HCT116 (cell line): ENCODE measurements at regions not wholly inside any gene's neighbourhood (a gene's known extent, or its start where the extent isn't known, plus 50 kb on each side); places are given as distances from the start of the nearest gene placed in this dataset.
"Not testable (repeated sequence)": the region's sequence is repeated elsewhere in the genome, so short reads cannot be mapped to it uniquely, and the experiment has no call there.

Source experiments
- ATAC-seq: fragments of 200-7000 bp; cut with Tn5 transposase; 2 replicates; pipeline ENCODE4 v1.9.1; 2020; ENCODE audit warnings: mild to moderate bottlenecking, moderate library complexity
- BruUV-seq: library from RNA; stranded (reverse); fragments of 400-500 nt; replicated peaks from 2 replicates; lab custom pipeline; 2021; lab: Mats Ljungman, UMichigan
- CTCF ChIA-PET: fragments of 300-600 bp; sonication (Branson Sonifier 250); formaldehyde crosslinking; loops from one replicate; lab custom pipeline; 2021; ENCODE audit warnings: antibody characterized with exemption; lab: Charles Lee
- POLR2A ChIA-PET: fragments of 300-600, 350-600 bp; sonication (Branson Sonifier 250); formaldehyde crosslinking; loops from one replicate; lab custom pipeline; 2021; ENCODE audit warnings: antibody characterized with exemption; lab: Charles Lee
- RAD21 ChIA-PET, 2 experiments: fragments of 300-600 bp; sonication (Branson Sonifier 250); formaldehyde crosslinking; loops; one replicate each; lab custom pipeline; 2023; ENCODE audit warnings: low total read pairs in 2 of 2; ENCODE audit not compliant: uncharacterized antibody in 2 of 2, unreplicated experiment in 2 of 2, low non-redundant PET in 1 of 2; lab: Charles Lee
- DNase-seq: peaks from one replicate; pipeline ENCODE4 v3.0.0-alpha.2; 2010; ENCODE audit warnings: low read depth, low spot score
- H2AFZ ChIP-seq: fragments of 200-600 bp; shearing (Covaris generic), sonication (generic); 2 replicates; pipeline ENCODE4 v1.6.1; 2017; ENCODE audit warnings: low read depth, mixed run types, mixed read lengths, antibody characterized with exemption, low read length; ENCODE audit not compliant: poor library complexity, severe bottlenecking
- H3K27ac ChIP-seq: 2 replicates; pipeline ENCODE4 v1.5.1; 2012; ENCODE audit warnings: low read depth, low read length
- H3K27me3 ChIP-seq: fragments of 200-600 bp; sonication (generic); 2 replicates; pipeline ENCODE4 v1.6.1; 2016; ENCODE audit warnings: mixed run types, low read length, mixed read lengths; ENCODE audit not compliant: insufficient read depth
- H3K36me3 ChIP-seq, 2 experiments: fragments of 200-500 bp in 1 of 2; fragments of 200-600 bp in 1 of 2; sonication (Bioruptor generic) in 1 of 2; sonication (generic) in 1 of 2; 2 replicates each; pipeline versions ENCODE4 v1.5.1 to v1.6.1; 2014 to 2016; ENCODE audit warnings: low read length in 2 of 2, inconsistent platforms in 1 of 2, mixed read lengths in 1 of 2, mixed run types in 1 of 2; ENCODE audit not compliant: insufficient read depth in 2 of 2, control insufficient read depth in 1 of 2
- H3K4me1 ChIP-seq, 2 experiments: fragments of 200-600 bp in 1 of 2; sonication (generic) in 1 of 2; 2 replicates each; pipeline versions ENCODE4 v1.5.1 to v1.6.1; 2012 to 2017; ENCODE audit warnings: low read length in 2 of 2, inconsistent platforms in 1 of 2, mild to moderate bottlenecking in 1 of 2, mixed read lengths in 1 of 2, mixed run types in 1 of 2, moderate library complexity in 1 of 2; ENCODE audit not compliant: insufficient read depth in 2 of 2, control insufficient read depth in 1 of 2
- H3K4me2 ChIP-seq: fragments of 200-600 bp; sonication (generic); 2 replicates; pipeline ENCODE4 v1.6.1; 2017; ENCODE audit warnings: mixed run types, low read length, mixed read lengths
- H3K4me3 ChIP-seq, 2 experiments: fragments of 200-600 bp in 1 of 2; sonication (generic) in 1 of 2; replicated peaks in 1 of 2; 2 replicates each; pipeline ENCODE4 v1.5.1; 2011 to 2016; ENCODE audit warnings: low read length in 2 of 2, control low read depth in 1 of 2, low read depth in 1 of 2, mild to moderate bottlenecking in 1 of 2, mixed read lengths in 1 of 2, mixed run types in 1 of 2
- H3K79me2 ChIP-seq: fragments of 200-600 bp; sonication (generic); 2 replicates; pipeline ENCODE4 v1.6.1; 2017; ENCODE audit warnings: mild to moderate bottlenecking, mixed run types, low read length, moderate library complexity, mixed read lengths; ENCODE audit not compliant: insufficient read depth
- H3K9ac ChIP-seq: fragments of 200-600 bp; sonication (generic); 2 replicates; pipeline ENCODE4 v1.6.1; 2016; ENCODE audit warnings: low read length, mixed read lengths
- H3K9me2 ChIP-seq: fragments of 200-600 bp; sonication (generic), shearing (Covaris generic); 2 replicates; pipeline ENCODE4 v1.6.1; 2017; ENCODE audit warnings: mixed run types, mild to moderate bottlenecking, moderate library complexity; ENCODE audit not compliant: insufficient read depth
- H3K9me3 ChIP-seq, 2 experiments: fragments of 200-500 bp in 1 of 2; fragments of 200-600 bp in 1 of 2; sonication (Bioruptor generic) in 1 of 2; sonication (generic) in 1 of 2; 2 replicates each; pipeline ENCODE4 v1.6.1; 2014 to 2017; ENCODE audit warnings: low read length in 2 of 2, mixed read lengths in 2 of 2, inconsistent platforms in 1 of 2, low read depth in 1 of 2, mild to moderate bottlenecking in 1 of 2, mixed run types in 1 of 2, moderate library complexity in 1 of 2; ENCODE audit not compliant: control insufficient read depth in 1 of 2, insufficient read depth in 1 of 2
- H4K20me1 ChIP-seq: fragments of 200-600 bp; sonication (generic), shearing (Covaris generic); 2 replicates; pipeline ENCODE4 v1.6.1; 2017; ENCODE audit warnings: mixed run types, mild to moderate bottlenecking, moderate library complexity; ENCODE audit not compliant: insufficient read depth
- CBX3 ChIP-seq: IDR thresholded peaks from 2 replicates; pipeline ENCODE4 v1.6.1; 2012; ENCODE audit warnings: low read depth
- CEBPB ChIP-seq: IDR thresholded peaks from 2 replicates; pipeline ENCODE4 v1.6.1; 2012; ENCODE audit warnings: low read depth
- CTCF ChIP-seq, 3 experiments: fragments of 200-600 bp in 1 of 3; sonication (generic) in 1 of 3; IDR thresholded peaks in 2 of 3; conservative IDR thresholded peaks in 1 of 3; 2 replicates each; pipeline ENCODE4 v1.5.1; 2012 to 2017; ENCODE audit warnings: low read depth in 2 of 3, low read length in 2 of 3, antibody characterized with exemption in 1 of 3, borderline replicate concordance in 1 of 3, control low read depth in 1 of 3, mild to moderate bottlenecking in 1 of 3, mixed read lengths in 1 of 3, mixed run types in 1 of 3, moderate library complexity in 1 of 3; ENCODE audit not compliant: insufficient read depth in 1 of 3
- ELF1 ChIP-seq: IDR thresholded peaks from 2 replicates; pipeline ENCODE4 v1.6.1; 2012; ENCODE audit warnings: low read depth, borderline replicate concordance
- EZH2 ChIP-seq: fragments of 200-600 bp; sonication (generic); IDR thresholded peaks from 2 replicates; pipeline ENCODE4 v1.6.1; 2017; ENCODE audit warnings: antibody characterized with exemption, mixed run types
- EZH2phosphoT487 ChIP-seq: fragments of 200-600 bp; IDR thresholded peaks from 2 replicates; pipeline ENCODE4 v1.6.1; 2018; ENCODE audit warnings: antibody characterized with exemption, borderline replicate concordance
- FOSL1 ChIP-seq: IDR thresholded peaks from 2 replicates; pipeline ENCODE4 v1.6.1; 2012; ENCODE audit warnings: low read depth
- JUND ChIP-seq: IDR thresholded peaks from 2 replicates; pipeline ENCODE4 v1.6.1; 2012
- MAX ChIP-seq: IDR thresholded peaks from 2 replicates; pipeline ENCODE4 v1.6.1; 2012
- RAD21 ChIP-seq: IDR thresholded peaks from 2 replicates; pipeline ENCODE4 v1.6.1; 2012; ENCODE audit warnings: low read depth, mild to moderate bottlenecking
- SIN3A ChIP-seq: IDR thresholded peaks from 2 replicates; pipeline ENCODE4 v1.6.1; 2012; ENCODE audit warnings: low read depth
- SP1 ChIP-seq: IDR thresholded peaks from 2 replicates; pipeline ENCODE4 v1.6.1; 2012; ENCODE audit warnings: low read depth
- SRF ChIP-seq: IDR thresholded peaks from 2 replicates; pipeline ENCODE4 v1.6.1; 2012; ENCODE audit warnings: low read depth
- YY1 ChIP-seq: IDR thresholded peaks from 2 replicates; pipeline ENCODE4 v1.6.1; 2011; ENCODE audit warnings: low read length, low read depth, moderate library complexity, mild to moderate bottlenecking; ENCODE audit not compliant: insufficient replicate concordance; ENCODE audit errors: extremely low read depth
- ZFX ChIP-seq: fragments of 450-650 bp; IDR thresholded peaks from 2 replicates; pipeline ENCODE4 v1.6.1; 2017
- intact Hi-C: fragments of 100-400 bp; cut with micrococcal nuclease; formaldehyde crosslinking; loops from 2 replicates; pipeline ENCODE4 v1.10.0; 2022
- TF ChIP-seq, protein P1 (sequence below): IDR thresholded peaks from 2 replicates; pipeline ENCODE4 v1.6.1; 2012
- TF ChIP-seq, protein P2 (sequence below): IDR thresholded peaks from 2 replicates; pipeline ENCODE4 v1.6.1; 2012; ENCODE audit warnings: low read depth

DNA sequence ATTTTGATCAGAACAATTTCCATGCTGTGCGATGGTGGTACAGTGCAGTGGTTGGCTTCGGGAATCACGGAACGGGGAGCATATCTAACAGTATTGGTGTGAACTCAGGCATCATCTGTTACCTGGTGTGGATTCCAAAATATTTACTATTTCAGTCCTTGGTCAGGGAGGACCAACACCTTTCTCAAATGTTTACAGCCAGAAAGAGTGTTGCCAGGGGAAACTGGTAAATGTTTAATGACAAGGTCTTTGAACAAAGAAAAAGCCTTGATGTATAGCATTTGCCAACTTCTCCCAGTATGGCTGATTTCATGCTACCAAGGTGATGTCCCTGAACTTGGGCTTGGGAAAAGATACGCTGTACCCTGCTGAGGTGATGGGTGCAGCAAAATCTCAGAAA is 145.6 kb upstream of the POC5 start:
- Histone ChIP-seq H3K9me3 (no peaks in the 10 kb centered on the region), H3K4me2 (no peak overlapping the region), H4K20me1 (no peaks in the 10 kb centered on the region), H3K4me3 (no peak overlapping the region)
- RAD21 ChIA-PET, result no interaction called here
- TF ChIP-seq CBX3 (no peak), JUND (no peak), SP1 (no peak), MAX (no peak), EZH2 (no peak), CEBPB (no peak), ELF1 (no peak), YY1 (no peak), SRF (no peak), ZFX (no peak), CTCF (IDR thresholded peaks at IDR 0.05 in 2 of 3, conservative IDR thresholded peaks at IDR 0.05 in 1 of 3; ENCODE audit: borderline replicate concordance in 1 of 3, insufficient read depth in 1 of 3, low read depth in 2 of 3, low read length in 2 of 3) (no peak), EZH2phosphoT487 (no peak), RAD21 (no peak), FOSL1 (no peak), SIN3A (no peak)
- TF ChIP-seq, protein P1, sequence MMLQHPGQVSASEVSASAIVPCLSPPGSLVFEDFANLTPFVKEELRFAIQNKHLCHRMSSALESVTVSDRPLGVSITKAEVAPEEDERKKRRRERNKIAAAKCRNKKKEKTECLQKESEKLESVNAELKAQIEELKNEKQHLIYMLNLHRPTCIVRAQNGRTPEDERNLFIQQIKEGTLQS, result no peak
- TF ChIP-seq, protein P2, sequence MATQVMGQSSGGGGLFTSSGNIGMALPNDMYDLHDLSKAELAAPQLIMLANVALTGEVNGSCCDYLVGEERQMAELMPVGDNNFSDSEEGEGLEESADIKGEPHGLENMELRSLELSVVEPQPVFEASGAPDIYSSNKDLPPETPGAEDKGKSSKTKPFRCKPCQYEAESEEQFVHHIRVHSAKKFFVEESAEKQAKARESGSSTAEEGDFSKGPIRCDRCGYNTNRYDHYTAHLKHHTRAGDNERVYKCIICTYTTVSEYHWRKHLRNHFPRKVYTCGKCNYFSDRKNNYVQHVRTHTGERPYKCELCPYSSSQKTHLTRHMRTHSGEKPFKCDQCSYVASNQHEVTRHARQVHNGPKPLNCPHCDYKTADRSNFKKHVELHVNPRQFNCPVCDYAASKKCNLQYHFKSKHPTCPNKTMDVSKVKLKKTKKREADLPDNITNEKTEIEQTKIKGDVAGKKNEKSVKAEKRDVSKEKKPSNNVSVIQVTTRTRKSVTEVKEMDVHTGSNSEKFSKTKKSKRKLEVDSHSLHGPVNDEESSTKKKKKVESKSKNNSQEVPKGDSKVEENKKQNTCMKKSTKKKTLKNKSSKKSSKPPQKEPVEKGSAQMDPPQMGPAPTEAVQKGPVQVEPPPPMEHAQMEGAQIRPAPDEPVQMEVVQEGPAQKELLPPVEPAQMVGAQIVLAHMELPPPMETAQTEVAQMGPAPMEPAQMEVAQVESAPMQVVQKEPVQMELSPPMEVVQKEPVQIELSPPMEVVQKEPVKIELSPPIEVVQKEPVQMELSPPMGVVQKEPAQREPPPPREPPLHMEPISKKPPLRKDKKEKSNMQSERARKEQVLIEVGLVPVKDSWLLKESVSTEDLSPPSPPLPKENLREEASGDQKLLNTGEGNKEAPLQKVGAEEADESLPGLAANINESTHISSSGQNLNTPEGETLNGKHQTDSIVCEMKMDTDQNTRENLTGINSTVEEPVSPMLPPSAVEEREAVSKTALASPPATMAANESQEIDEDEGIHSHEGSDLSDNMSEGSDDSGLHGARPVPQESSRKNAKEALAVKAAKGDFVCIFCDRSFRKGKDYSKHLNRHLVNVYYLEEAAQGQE, result no peak
- TF ChIP-seq, all 23 proteins: peak for 0
- no peaks in the 10 kb centered on the region for H3K36me3 ChIP-seq
- H3K9me2 ChIP-seq, result peaks cover 4% of the 10 kb centered on the region; the same call in 1 of the 2 replicates
- DNase-seq, result no peak
- no peak overlapping the region for H3K27ac ChIP-seq
- H2AFZ ChIP-seq, result no peak overlapping the region
- CTCF ChIA-PET, result no interaction called here
- no peaks in the 10 kb centered on the region for H3K79me2 ChIP-seq
- BruUV-seq, result no TSS peak
- no peak overlapping the region for H3K9ac ChIP-seq
- H3K27me3 ChIP-seq, result peaks cover 30% of the 10 kb centered on the region
- POLR2A ChIA-PET, result no interaction called here
- intact Hi-C loops, result no loop called here
- no peak for ATAC-seq
- H3K4me1 ChIP-seq, result no peaks in the 10 kb centered on the region

DNA sequence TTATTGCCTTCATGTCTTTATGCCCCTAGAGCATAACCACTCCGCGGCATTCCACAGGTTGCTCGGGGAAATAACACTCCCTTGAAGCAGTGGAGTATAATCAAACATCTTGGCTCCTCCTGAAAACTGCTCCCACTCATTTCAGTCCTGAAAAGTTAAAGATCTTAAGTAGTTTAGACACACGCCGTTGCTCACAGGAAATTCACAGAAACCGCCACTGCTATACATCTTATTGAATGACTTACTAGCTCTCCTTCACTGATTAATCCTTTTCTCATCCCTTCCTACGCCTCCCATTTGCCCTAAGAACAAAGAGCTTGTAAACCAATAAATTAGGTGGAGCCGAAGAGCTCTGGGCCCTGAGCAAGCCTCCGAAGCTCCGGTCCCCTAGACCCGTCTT is 142.4 kb upstream of the POC5 start:
- POLR2A ChIA-PET, intact Hi-C loops, CTCF ChIA-PET: not testable (repeated sequence)

More for the DNA sequence above, 142.4 kb upstream of the POC5 start:
- H3K9me2 ChIP-seq, BruUV-seq, H3K9ac ChIP-seq, H3K4me3 ChIP-seq, H3K4me2 ChIP-seq, DNase-seq, H3K36me3 ChIP-seq, H3K79me2 ChIP-seq, H3K27ac ChIP-seq, H3K4me1 ChIP-seq, H4K20me1 ChIP-seq, H2AFZ ChIP-seq, RAD21 ChIA-PET, H3K9me3 ChIP-seq, ATAC-seq: not testable (repeated sequence)
- peaks cover 21% of the 10 kb centered on the region for H3K27me3 ChIP-seq
